Activated naive CD8-positive, alpha-beta T cell treated with anti-CD3 and anti-CD28 coated beads for 36 hours (primary cell): ENCODE measurements at regions not wholly inside any gene's neighbourhood (a gene's known extent, or its start where the extent isn't known, plus 50 kb on each side); places are given as distances from the start of the nearest gene placed in this dataset.

ENCODE experiments used
- DNase-seq: peaks from one replicate; pipeline ENCODE4 v3.0.0; 2021
- H3K27ac Mint-ChIP-seq: one replicate; pipeline ENCODE4 v1.8.0; 2022; ENCODE audit warnings: mild to moderate bottlenecking, moderate library complexity, mixed read lengths
- H3K27me3 Mint-ChIP-seq: one replicate; pipeline ENCODE4 v1.8.0; 2022; ENCODE audit warnings: mild to moderate bottlenecking, mixed read lengths
- H3K36me3 Mint-ChIP-seq: one replicate; pipeline ENCODE4 v1.8.0; 2021; ENCODE audit warnings: mild to moderate bottlenecking, mixed read lengths
- H3K4me1 Mint-ChIP-seq: one replicate; pipeline ENCODE4 v1.8.0; 2021; ENCODE audit warnings: mixed read lengths
- H3K4me3 Mint-ChIP-seq: one replicate; pipeline ENCODE4 v1.8.0; 2022; ENCODE audit warnings: mild to moderate bottlenecking, moderate library complexity, mixed read lengths
- H3K9me3 Mint-ChIP-seq: one replicate; pipeline ENCODE4 v1.8.0; 2022; ENCODE audit warnings: mixed read lengths

DNA sequence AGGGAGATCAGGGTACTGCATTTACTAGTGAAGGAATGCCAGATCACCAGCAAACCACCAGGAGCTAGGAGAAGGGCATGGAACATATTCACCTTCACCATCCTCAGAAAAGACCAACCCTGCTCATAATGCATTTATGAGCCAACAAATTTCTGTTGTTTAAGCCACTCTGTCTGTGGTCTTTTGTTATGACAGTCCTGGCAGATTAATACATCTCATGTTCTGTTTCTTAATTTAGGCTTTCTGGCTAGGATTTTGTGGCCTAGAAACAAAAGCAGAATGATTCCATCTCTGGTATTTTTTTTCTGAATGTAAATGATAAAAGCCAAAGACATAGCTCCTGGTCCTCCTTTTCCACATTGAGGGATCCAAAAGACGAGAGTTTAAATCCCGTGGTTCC, 797.9 kb downstream of the TYW1 start:
- DNase-seq, result no peak
- Mint-ChIP-seq H3K27me3 (no peaks in the 10 kb centered on the region), H3K4me3 (no peak overlapping the region)

DNA sequence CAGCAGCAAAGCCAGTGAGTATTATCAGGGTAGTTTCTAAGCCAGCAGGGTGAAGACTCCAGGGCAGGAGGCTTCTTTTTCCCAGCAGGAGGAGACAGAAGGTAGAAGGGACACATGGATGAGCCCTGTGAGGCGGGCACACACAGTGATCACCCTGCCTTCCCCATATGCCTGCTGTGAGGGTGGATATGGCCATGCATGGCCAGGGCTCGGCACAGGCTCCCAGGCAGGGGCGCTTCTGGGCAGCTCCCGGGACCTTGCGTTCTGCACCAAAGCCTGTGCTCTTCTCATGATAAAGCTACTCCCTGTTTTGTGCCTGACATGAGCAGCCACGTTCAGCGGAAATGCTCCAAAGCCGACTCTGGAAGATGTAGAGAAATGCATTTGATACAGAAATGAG, 807.2 kb downstream of the TYW1 start:
- DNase-seq, result no peak
- Mint-ChIP-seq H3K36me3 (no peaks in the 10 kb centered on the region), H3K4me3 (no peak overlapping the region), H3K27me3 (no peaks in the 10 kb centered on the region), H3K4me1 (no peaks in the 10 kb centered on the region), H3K9me3 (peaks cover 16% of the 10 kb centered on the region), H3K27ac (no peak overlapping the region)

More for the DNA sequence above, 797.9 kb downstream of the TYW1 start:
- no peaks in the 10 kb centered on the region for H3K36me3 Mint-ChIP-seq
- no peaks in the 10 kb centered on the region for H3K4me1 Mint-ChIP-seq
- H3K27ac Mint-ChIP-seq, result no peak overlapping the region
- peaks cover 10% of the 10 kb centered on the region for H3K9me3 Mint-ChIP-seq

- Mint-ChIP-seq H3K36me3 (no peaks in the 10 kb centered on the region), H3K27ac (no peak overlapping the region), H3K9me3 (peaks cover 4% of the 10 kb centered on the region), H3K27me3 (no peaks in the 10 kb centered on the region), H3K4me1 (no peaks in the 10 kb centered on the region), H3K4me3 (no peak overlapping the region)
- no peak for DNase-seq
Observed at GRCh38 chr7:67805921-67806471, 809.4 kb downstream of the TYW1 start.

- Mint-ChIP-seq H3K4me1 (no peaks in the 10 kb centered on the region), H3K4me3 (no peak overlapping the region), H3K27ac (no peak overlapping the region), H3K36me3 (no peaks in the 10 kb centered on the region), H3K27me3 (no peaks in the 10 kb centered on the region), H3K9me3 (peaks cover 4% of the 10 kb centered on the region)
- DNase-seq, result no peak
Observed at GRCh38 chr7:67807826-67808225, 811.2 kb downstream of the TYW1 start.

- no peaks in the 10 kb centered on the region for H3K4me1 Mint-ChIP-seq
- no peak for DNase-seq
- H3K36me3 Mint-ChIP-seq, result no peaks in the 10 kb centered on the region
- no peak overlapping the region for H3K4me3 Mint-ChIP-seq
- no peaks in the 10 kb centered on the region for H3K27me3 Mint-ChIP-seq
- no peak overlapping the region for H3K27ac Mint-ChIP-seq
- H3K9me3 Mint-ChIP-seq, result peaks cover 4% of the 10 kb centered on the region
Observed at GRCh38 chr7:67809586-67809985, 813.0 kb downstream of the TYW1 start.

DNA sequence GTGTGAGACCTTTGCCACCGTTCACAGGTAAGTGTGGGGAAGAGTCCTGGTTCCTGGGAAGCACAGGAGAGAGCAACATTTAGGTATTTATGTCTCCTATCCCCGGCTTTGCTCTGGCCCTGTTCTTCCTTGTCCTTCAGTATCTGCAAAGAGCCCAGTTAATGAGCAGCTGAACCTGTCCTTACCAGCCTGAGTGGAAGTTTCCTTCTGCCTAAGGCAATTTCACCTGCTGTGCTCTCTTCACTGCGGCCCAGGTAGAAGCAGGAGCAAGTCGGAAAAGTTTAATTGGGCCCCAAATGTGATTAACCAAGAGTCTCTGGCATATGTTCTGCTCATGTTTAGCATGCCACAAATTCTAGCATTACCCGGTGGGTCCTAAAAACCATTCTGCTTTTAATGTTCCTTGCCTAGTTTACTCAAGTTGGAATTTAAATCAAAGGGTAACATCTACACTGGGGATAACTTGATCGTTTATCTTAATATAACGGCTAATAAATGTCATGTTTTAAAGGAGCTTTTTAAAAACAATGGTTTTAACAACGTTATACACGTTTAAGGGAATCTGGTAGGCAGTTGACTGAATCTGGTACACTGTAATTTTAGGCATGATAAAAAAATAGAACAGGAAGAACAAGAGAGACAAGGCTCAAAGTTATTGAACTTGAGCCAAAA, 817.1 kb downstream of the TYW1 start:
- Mint-ChIP-seq H3K4me1 (no peaks in the 10 kb centered on the region), H3K36me3 (no peaks in the 10 kb centered on the region), H3K27ac (no peak overlapping the region), H3K9me3 (peaks cover 6% of the 10 kb centered on the region), H3K4me3 (no peak overlapping the region), H3K27me3 (no peaks in the 10 kb centered on the region)
- DNase-seq, result no peak

DNA sequence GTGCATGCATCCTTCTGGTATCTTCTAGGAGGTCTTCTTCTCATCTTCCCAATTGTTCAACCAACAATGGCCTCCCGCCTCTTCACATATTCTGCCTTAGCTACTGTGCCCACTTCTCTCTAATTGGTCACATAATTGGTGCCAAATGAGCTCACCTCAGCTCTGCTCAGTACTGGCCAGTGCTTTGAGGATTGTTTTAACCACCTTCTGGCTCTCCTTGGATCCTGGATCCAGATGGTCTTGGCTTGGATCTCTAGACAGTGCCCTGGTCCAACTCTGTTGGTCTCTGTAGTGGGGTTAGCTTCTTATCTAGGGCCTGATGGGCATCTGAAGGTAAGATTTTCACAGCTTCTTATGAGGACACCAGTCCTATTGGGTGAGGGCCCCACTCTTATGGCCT, 820.8 kb downstream of the TYW1 start:
- no peak overlapping the region for H3K27ac Mint-ChIP-seq
- H3K4me1 Mint-ChIP-seq, result no peaks in the 10 kb centered on the region
- peaks cover 6% of the 10 kb centered on the region for H3K9me3 Mint-ChIP-seq
- no peak overlapping the region for H3K4me3 Mint-ChIP-seq
- DNase-seq, result no peak
- no peaks in the 10 kb centered on the region for H3K27me3 Mint-ChIP-seq
- no peaks in the 10 kb centered on the region for H3K36me3 Mint-ChIP-seq

DNA sequence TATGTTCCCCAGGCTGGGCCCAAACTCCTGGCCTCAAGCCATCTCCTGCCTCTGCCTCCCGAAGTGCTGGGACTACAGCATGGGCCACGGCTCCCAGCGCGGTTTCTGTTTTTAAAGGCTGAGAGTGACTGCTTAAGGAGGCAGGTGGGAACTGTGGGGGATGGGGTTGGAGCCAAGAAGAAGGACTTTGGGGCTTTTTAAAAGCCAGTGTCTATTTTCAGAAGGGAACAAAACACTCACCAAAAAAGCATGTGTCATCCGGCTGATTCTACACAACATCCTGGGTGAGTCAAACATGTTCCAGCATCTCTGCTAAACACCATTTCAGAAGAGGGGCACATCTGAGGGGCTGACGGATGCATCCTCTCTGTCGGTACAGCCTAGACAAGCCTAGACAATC, 824.5 kb downstream of the TYW1 start:
- H3K4me3 Mint-ChIP-seq, result no peak overlapping the region
- peaks cover 7% of the 10 kb centered on the region for H3K9me3 Mint-ChIP-seq
- H3K27ac Mint-ChIP-seq, result no peak overlapping the region
- H3K27me3 Mint-ChIP-seq, result no peaks in the 10 kb centered on the region
- H3K4me1 Mint-ChIP-seq, result no peaks in the 10 kb centered on the region
- H3K36me3 Mint-ChIP-seq, result no peaks in the 10 kb centered on the region
- DNase-seq, result no peak

- H3K4me3 Mint-ChIP-seq, result no peak overlapping the region
- H3K27ac Mint-ChIP-seq, result no peak overlapping the region
- no peak for DNase-seq
- H3K9me3 Mint-ChIP-seq, result peaks cover 8% of the 10 kb centered on the region
- no peaks in the 10 kb centered on the region for H3K27me3 Mint-ChIP-seq
- no peaks in the 10 kb centered on the region for H3K4me1 Mint-ChIP-seq
- H3K36me3 Mint-ChIP-seq, result no peaks in the 10 kb centered on the region
Observed at GRCh38 chr7:67823345-67823744, 826.7 kb downstream of the TYW1 start.

GRCh38 chr7:67825356-67825755, 828.7 kb downstream of the TYW1 start:
- Mint-ChIP-seq H3K4me1 (no peaks in the 10 kb centered on the region), H3K9me3 (peaks cover 8% of the 10 kb centered on the region), H3K27me3 (no peaks in the 10 kb centered on the region), H3K36me3 (no peaks in the 10 kb centered on the region), H3K4me3 (no peak overlapping the region), H3K27ac (no peak overlapping the region)
- no peak for DNase-seq

- Mint-ChIP-seq H3K27ac (no peak overlapping the region), H3K36me3 (no peaks in the 10 kb centered on the region), H3K27me3 (no peaks in the 10 kb centered on the region), H3K9me3 (peaks cover 5% of the 10 kb centered on the region), H3K4me1 (no peaks in the 10 kb centered on the region), H3K4me3 (no peak overlapping the region)
- no peak for DNase-seq
Observed at GRCh38 chr7:67841896-67842295, 845.3 kb downstream of the TYW1 start.

DNA sequence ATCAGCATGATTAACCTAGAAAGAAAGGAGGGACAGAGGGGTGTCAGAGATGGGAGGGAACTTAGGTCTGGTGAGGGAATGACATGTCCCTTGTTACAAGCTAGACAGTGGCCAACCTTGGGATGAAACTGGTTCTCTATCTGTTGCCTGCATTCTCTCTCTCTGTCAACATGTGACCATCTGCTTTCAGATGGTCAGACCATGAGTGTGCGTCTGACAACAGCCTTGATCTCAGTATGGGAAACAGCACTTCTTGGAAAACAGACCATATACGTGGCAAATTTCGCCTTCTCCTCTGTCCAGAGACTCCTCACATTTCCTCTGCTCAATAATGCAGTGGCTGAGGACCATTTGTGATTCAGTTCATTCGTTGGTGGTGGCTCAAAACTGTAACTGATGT, 845.9 kb downstream of the TYW1 start:
- Mint-ChIP-seq H3K36me3 (no peaks in the 10 kb centered on the region), H3K4me3 (no peak overlapping the region), H3K27me3 (no peaks in the 10 kb centered on the region)

DNA sequence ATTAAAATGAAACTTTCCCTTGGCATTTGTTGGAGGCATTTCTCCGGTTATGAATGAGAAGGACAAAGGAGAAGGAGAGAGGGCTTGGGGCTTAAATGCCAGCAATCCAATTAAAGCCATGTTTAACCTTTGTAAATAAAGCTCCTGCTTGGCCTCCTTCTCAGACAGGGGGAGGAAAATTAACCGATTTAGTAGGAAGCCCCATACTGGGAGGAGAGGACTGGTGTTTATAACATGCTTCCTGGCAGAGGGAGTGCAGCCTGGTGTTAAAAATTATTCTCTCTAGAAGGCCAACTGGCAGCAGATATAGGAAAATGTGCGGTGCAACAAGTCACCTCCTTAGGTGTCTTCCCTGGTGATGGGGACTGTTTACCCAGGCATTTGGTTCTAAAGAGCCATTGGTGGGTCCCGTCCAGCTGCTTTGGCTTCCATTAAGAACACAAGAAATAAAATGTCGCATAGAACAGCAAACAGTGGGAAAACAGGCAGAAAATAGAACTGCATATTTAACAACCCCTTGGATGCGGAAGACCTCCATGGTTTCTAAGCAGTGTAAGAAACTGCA, 846.5 kb downstream of the TYW1 start:
- no peak overlapping the region for H3K27ac Mint-ChIP-seq
- no peak overlapping the region for H3K4me3 Mint-ChIP-seq
- peaks cover 5% of the 10 kb centered on the region for H3K9me3 Mint-ChIP-seq
- no peak for DNase-seq
- H3K27me3 Mint-ChIP-seq, result no peaks in the 10 kb centered on the region
- no peaks in the 10 kb centered on the region for H3K36me3 Mint-ChIP-seq
- H3K4me1 Mint-ChIP-seq, result no peaks in the 10 kb centered on the region

More for the DNA sequence above, 845.9 kb downstream of the TYW1 start:
- Mint-ChIP-seq H3K4me1 (no peaks in the 10 kb centered on the region), H3K27ac (no peak overlapping the region), H3K9me3 (peaks cover 5% of the 10 kb centered on the region)
- DNase-seq, result no peak

GRCh38 chr7:67843615-67844014, 847.0 kb downstream of the TYW1 start:
- Mint-ChIP-seq H3K9me3 (peaks cover 5% of the 10 kb centered on the region), H3K36me3 (no peaks in the 10 kb centered on the region), H3K4me1 (no peaks in the 10 kb centered on the region), H3K27me3 (no peaks in the 10 kb centered on the region), H3K27ac (no peak overlapping the region), H3K4me3 (no peak overlapping the region)
- DNase-seq, result no peak

- no peak overlapping the region for H3K27ac Mint-ChIP-seq
- H3K27me3 Mint-ChIP-seq, result no peaks in the 10 kb centered on the region
- H3K36me3 Mint-ChIP-seq, result no peaks in the 10 kb centered on the region
- no peaks in the 10 kb centered on the region for H3K4me1 Mint-ChIP-seq
- no peak overlapping the region for H3K4me3 Mint-ChIP-seq
- DNase-seq, result no peak
- H3K9me3 Mint-ChIP-seq, result peaks cover 2% of the 10 kb centered on the region
Observed at GRCh38 chr7:67847092-67847787, 850.6 kb downstream of the TYW1 start.
